HL-60 (cell line): ENCODE measurements at regions not wholly inside any gene's neighbourhood (a gene's known extent, or its start where the extent isn't known, plus 50 kb on each side); places are given as distances from the start of the nearest gene placed in this dataset.

Experiments used
- DNase-seq, 2 experiments: peaks; one replicate each; pipeline ENCODE4 v3.0.0-alpha.2; 2010 to 2020; ENCODE audit warnings: low read depth in 1 of 2, low spot score in 1 of 2
- H3K27ac ChIP-seq: fragments of 250-450 bp; sonication (Bioruptor Pico); replicated peaks from 2 replicates; pipeline ENCODE4 v1.5.1; 2020; ENCODE audit warnings: mild to moderate bottlenecking, moderate library complexity
- H3K27me3 ChIP-seq: fragments of 250-450 bp; sonication (Bioruptor Pico); 2 replicates; pipeline ENCODE4 v1.5.1; 2021; ENCODE audit warnings: mild to moderate bottlenecking, moderate library complexity; ENCODE audit not compliant: insufficient read depth, poor library complexity, severe bottlenecking
- H3K4me3 ChIP-seq: replicated peaks from 2 replicates; pipeline ENCODE4 v1.5.1; 2011; ENCODE audit warnings: mild to moderate bottlenecking, control low read depth, low read length; ENCODE audit not compliant: insufficient read depth
- GABPA ChIP-seq: IDR thresholded peaks from 2 replicates; pipeline ENCODE4 v1.6.1; 2012; ENCODE audit warnings: low read depth
- POLR2AphosphoS5 ChIP-seq: IDR thresholded peaks from 2 replicates; pipeline ENCODE4 v1.6.1; 2012; ENCODE audit warnings: low read depth
- SPI1 ChIP-seq: IDR thresholded peaks from 2 replicates; pipeline ENCODE4 v1.6.1; 2012; ENCODE audit warnings: low read depth, mild to moderate bottlenecking, borderline replicate concordance
- TF ChIP-seq, protein P1 (sequence below): IDR thresholded peaks from one replicate; pipeline ENCODE4 v1.5.1; 2011; ENCODE audit warnings: low read length, control low read depth, inconsistent platforms; ENCODE audit not compliant: insufficient read depth
- TF ChIP-seq, protein P2 (sequence below): IDR thresholded peaks from 2 replicates; pipeline ENCODE4 v1.6.1; 2012; ENCODE audit warnings: low read depth; ENCODE audit not compliant: insufficient replicate concordance

DNA sequence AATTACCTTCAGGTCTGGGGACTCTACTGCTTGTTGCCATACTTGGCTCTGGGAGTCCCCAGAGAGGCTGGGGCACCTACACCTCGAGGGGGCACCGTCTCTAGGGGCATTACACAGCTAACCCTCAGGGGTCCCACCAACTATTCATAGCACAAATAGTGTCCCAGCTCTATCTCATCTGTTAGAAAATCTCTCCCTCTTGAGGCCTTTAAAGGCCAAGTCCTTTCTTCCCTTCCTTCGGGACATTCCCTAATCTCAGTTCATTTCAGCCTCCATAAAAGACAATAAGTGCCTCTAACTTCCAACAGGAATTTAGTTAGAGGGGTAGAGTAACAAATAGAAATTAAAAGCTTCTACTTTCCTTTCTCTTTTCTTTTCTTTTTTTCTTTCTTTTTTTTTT, 55.8 kb upstream of the SORBS2 start:
- DNase-seq, result no peak
- Histone ChIP-seq H3K27ac (no peak overlapping the region), H3K4me3 (no peak overlapping the region), H3K27me3 (no peaks in the 10 kb centered on the region)
- TF ChIP-seq SPI1, result no peak
- TF ChIP-seq, protein P1, sequence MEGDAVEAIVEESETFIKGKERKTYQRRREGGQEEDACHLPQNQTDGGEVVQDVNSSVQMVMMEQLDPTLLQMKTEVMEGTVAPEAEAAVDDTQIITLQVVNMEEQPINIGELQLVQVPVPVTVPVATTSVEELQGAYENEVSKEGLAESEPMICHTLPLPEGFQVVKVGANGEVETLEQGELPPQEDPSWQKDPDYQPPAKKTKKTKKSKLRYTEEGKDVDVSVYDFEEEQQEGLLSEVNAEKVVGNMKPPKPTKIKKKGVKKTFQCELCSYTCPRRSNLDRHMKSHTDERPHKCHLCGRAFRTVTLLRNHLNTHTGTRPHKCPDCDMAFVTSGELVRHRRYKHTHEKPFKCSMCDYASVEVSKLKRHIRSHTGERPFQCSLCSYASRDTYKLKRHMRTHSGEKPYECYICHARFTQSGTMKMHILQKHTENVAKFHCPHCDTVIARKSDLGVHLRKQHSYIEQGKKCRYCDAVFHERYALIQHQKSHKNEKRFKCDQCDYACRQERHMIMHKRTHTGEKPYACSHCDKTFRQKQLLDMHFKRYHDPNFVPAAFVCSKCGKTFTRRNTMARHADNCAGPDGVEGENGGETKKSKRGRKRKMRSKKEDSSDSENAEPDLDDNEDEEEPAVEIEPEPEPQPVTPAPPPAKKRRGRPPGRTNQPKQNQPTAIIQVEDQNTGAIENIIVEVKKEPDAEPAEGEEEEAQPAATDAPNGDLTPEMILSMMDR, result no peak
- no peak for TF ChIP-seq GABPA
- no peak for TF ChIP-seq POLR2AphosphoS5
- TF ChIP-seq, protein P2, sequence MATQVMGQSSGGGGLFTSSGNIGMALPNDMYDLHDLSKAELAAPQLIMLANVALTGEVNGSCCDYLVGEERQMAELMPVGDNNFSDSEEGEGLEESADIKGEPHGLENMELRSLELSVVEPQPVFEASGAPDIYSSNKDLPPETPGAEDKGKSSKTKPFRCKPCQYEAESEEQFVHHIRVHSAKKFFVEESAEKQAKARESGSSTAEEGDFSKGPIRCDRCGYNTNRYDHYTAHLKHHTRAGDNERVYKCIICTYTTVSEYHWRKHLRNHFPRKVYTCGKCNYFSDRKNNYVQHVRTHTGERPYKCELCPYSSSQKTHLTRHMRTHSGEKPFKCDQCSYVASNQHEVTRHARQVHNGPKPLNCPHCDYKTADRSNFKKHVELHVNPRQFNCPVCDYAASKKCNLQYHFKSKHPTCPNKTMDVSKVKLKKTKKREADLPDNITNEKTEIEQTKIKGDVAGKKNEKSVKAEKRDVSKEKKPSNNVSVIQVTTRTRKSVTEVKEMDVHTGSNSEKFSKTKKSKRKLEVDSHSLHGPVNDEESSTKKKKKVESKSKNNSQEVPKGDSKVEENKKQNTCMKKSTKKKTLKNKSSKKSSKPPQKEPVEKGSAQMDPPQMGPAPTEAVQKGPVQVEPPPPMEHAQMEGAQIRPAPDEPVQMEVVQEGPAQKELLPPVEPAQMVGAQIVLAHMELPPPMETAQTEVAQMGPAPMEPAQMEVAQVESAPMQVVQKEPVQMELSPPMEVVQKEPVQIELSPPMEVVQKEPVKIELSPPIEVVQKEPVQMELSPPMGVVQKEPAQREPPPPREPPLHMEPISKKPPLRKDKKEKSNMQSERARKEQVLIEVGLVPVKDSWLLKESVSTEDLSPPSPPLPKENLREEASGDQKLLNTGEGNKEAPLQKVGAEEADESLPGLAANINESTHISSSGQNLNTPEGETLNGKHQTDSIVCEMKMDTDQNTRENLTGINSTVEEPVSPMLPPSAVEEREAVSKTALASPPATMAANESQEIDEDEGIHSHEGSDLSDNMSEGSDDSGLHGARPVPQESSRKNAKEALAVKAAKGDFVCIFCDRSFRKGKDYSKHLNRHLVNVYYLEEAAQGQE, result no peak

DNA sequence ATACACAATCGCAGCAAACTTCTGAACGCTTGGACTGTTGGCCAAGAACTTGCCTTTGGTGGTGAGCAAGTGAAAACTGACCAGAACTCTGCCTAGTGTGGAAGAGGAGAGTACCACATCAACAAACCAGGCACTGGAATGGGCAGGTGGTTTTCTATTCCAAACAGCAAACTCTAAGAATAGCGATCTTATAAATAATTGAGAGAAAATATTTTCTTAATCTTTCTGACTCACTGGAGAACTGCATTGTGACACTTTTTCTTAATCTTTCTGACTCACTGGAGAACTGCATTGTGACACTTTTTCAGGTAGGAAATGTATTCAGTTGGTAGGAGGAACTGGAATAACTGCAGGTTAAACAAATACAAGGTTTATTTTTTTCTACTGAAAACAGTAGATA, 57.0 kb upstream of the SORBS2 start:
- no peak for DNase-seq
- Histone ChIP-seq H3K27me3 (no peaks in the 10 kb centered on the region), H3K27ac (no peak overlapping the region), H3K4me3 (no peak overlapping the region)
- TF ChIP-seq, protein P1, result no peak
- TF ChIP-seq POLR2AphosphoS5 (no peak), SPI1 (no peak), GABPA (no peak)
- TF ChIP-seq, protein P2, result no peak

DNA sequence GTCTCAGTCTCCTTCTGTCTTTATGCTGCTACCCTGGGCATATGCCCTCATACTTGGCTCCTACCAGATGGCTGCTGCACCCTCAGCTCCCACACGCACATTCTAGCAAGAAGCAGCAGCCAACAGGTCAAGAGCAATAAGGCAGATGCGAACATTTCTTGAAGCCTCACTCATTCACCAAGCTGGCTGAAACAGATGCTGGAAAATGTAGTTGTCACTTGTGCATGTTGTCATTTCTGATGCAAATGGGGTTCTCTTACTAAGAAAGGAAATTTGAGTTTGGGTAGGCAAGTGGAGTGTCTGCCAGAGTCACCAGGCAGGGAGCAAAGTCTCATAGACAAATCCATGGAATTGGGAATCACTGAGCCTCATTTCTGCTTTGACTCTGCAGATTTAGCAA, 57.4 kb upstream of the SORBS2 start:
- DNase-seq, result no peak
- Histone ChIP-seq H3K27ac (no peak overlapping the region), H3K27me3 (no peaks in the 10 kb centered on the region), H3K4me3 (no peak overlapping the region)
- no peak for TF ChIP-seq GABPA
- TF ChIP-seq, protein P1, result no peak
- TF ChIP-seq SPI1, result no peak
- TF ChIP-seq POLR2AphosphoS5, result no peak

DNA sequence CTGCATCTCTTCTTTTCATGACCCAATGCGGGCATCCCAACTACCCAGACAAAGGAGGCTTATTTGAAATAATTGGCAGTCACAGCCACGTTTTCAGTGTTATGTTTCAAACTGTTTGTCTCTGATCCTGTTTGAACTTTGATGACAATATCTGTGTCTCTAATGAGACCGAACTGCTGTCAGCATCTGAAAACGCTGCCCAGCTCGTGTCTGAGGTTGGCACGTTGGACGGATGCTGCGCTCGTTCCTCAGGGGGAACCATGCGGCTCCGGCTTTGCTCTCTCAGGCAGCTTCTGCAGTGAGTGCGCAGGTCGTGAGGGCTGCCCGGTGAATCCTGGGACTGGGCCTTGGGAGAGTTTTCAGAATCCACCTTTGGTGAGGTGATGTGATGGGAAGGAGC, 58.4 kb upstream of the SORBS2 start:
- Histone ChIP-seq H3K27ac (no peak overlapping the region), H3K4me3 (no peak overlapping the region), H3K27me3 (no peaks in the 10 kb centered on the region)
- DNase-seq, result no peak
- TF ChIP-seq, protein P1, result no peak
